Esophagus squamous epithelium (tissue), 5 donors: ENCODE measurements at regions not wholly inside any gene's neighbourhood (a gene's known extent, or its start where the extent isn't known, plus 50 kb on each side); places are given as distances from the start of the nearest gene placed in this dataset.

Experiments
- DNase-seq: peaks from one replicate; lab custom pipeline; 2025; lab: John Stamatoyannopoulos, UW
- H3K27ac ChIP-seq, 4 donors: fragments of 200-600 bp; sonication (generic); one replicate each; pipeline ENCODE4 v1.5.1; 2016 to 2019; ENCODE audit warnings: mild to moderate bottlenecking in 1 of 4
- H3K27me3 ChIP-seq, 4 donors: fragments of 200-600 bp; sonication (generic); 1 replicate in 3 of 4; 2 replicates in 1 of 4; pipeline versions ENCODE4 v1.5.1 to v1.6.0; 2017 to 2021; ENCODE audit warnings: antibody characterized with exemption in 1 of 4
- H3K36me3 ChIP-seq, 3 donors: fragments of 200-600 bp; sonication (generic); one replicate each; pipeline ENCODE4 v1.5.1; 2016 to 2019
- H3K4me1 ChIP-seq, 3 donors: fragments of 200-600 bp; sonication (generic); one replicate each; pipeline ENCODE4 v1.5.1; 2017 to 2019
- H3K4me3 ChIP-seq, 4 donors: fragments of 200-600 bp; sonication (generic); 1 replicate in 3 of 4; 2 replicates in 1 of 4; pipeline ENCODE4 v1.5.1; 2016 to 2019; ENCODE audit warnings: mild to moderate bottlenecking in 2 of 4, moderate library complexity in 1 of 4
- H3K9me3 ChIP-seq, 3 donors: fragments of 200-600 bp; sonication (generic); one replicate each; pipeline ENCODE4 v1.5.1; 2016 to 2019
- CTCF ChIP-seq, 6 experiments: fragments of 450-650 bp in 4 of 6; fragments of 200-600 bp in 2 of 6; sonication (generic) in 2 of 6; IDR thresholded peaks; one replicate each; pipeline ENCODE4 v1.5.1; 2016 to 2019; ENCODE audit warnings: antibody characterized with exemption in 6 of 6, mild to moderate bottlenecking in 4 of 6, moderate library complexity in 4 of 6
- POLR2A ChIP-seq, 4 donors: fragments of 450-650 bp; IDR thresholded peaks; one replicate each; pipeline ENCODE4 v1.6.1; 2017; ENCODE audit warnings: antibody characterized with exemption in 4 of 4, mild to moderate bottlenecking in 4 of 4, moderate library complexity in 3 of 4
- WGBS, 2 donors: methylation state at CpG; one replicate each; pipeline ENCODE4 v1.1.5; 2018; 5-methylcytosine and 5-hydroxymethylcytosine counted together
- intact Hi-C: fragments of 100-400 bp; cut with DNase I; formaldehyde crosslinking; loops from one replicate; pipeline ENCODE4 v1.15.0; 2022
- donor health status: DM: yes; HTN: yes; CAD: no.

GRCh38 chr2:129891341-129892320 lies 87.8 kb upstream of the RAB6C start:
- Histone ChIP-seq H3K4me3 (no peak overlapping the region), H3K9me3 (no peaks in the 10 kb centered on the region), H3K4me1 (no peaks in the 10 kb centered on the region), H3K36me3 (no peaks in the 10 kb centered on the region), H3K27me3 (peaks cover 0 to 34% (median 0%) of the 10 kb centered on the region in 4 donors), H3K27ac (no peak overlapping the region)
- WGBS, 2 donors: 67 to 69% methylated on average over 3 to 11 of the region's 14 CpGs
- intact Hi-C loops: no loop called here
- TF ChIP-seq POLR2A (IDR thresholded peaks at IDR 0.05) (no peak), CTCF (IDR thresholded peaks at IDR 0.05) (no peak)
- DNase-seq: no peak

- no peak for DNase-seq
- 73 to 88% methylated on average over 6 to 9 of the region's 9 CpGs for WGBS, 2 donors
- intact Hi-C loops: no loop called here
Measured at GRCh38 chr2:129892360-129892759, 87.1 kb upstream of the RAB6C start.

GRCh38 chr2:129892773-129893172 lies 86.7 kb upstream of the RAB6C start:
- peaks cover 0 to 36% (median 0%) of the 10 kb centered on the region in 4 donors for H3K27me3 ChIP-seq
- DNase-seq: no peak
- H3K36me3 ChIP-seq: no peaks in the 10 kb centered on the region
- no peak overlapping the region for H3K27ac ChIP-seq
- intact Hi-C loops: no loop called here
- no peak for TF ChIP-seq POLR2A (IDR thresholded peaks at IDR 0.05)
- TF ChIP-seq CTCF (IDR thresholded peaks at IDR 0.05): no peak
- H3K9me3 ChIP-seq: no peaks in the 10 kb centered on the region
- H3K4me3 ChIP-seq: no peak overlapping the region
- WGBS, 2 donors: 78 to 91% methylated on average over 4 to 6 of the region's 6 CpGs
- no peaks in the 10 kb centered on the region for H3K4me1 ChIP-seq

More at GRCh38 chr2:129892360-129892759, 87.1 kb upstream of the RAB6C start:
- no peak for TF ChIP-seq POLR2A (IDR thresholded peaks at IDR 0.05)
- TF ChIP-seq CTCF (IDR thresholded peaks at IDR 0.05): no peak
- no peaks in the 10 kb centered on the region for H3K9me3 ChIP-seq
- H3K4me1 ChIP-seq: no peaks in the 10 kb centered on the region
- H3K27ac ChIP-seq: no peak overlapping the region
- no peak overlapping the region for H3K4me3 ChIP-seq
- H3K36me3 ChIP-seq: no peaks in the 10 kb centered on the region
- peaks cover 0 to 40% (median 0%) of the 10 kb centered on the region in 4 donors for H3K27me3 ChIP-seq

GRCh38 chr2:129893244-129893643 lies 86.2 kb upstream of the RAB6C start:
- Histone ChIP-seq H3K36me3 (no peaks in the 10 kb centered on the region), H3K27me3 (peaks cover 0 to 32% (median 0%) of the 10 kb centered on the region in 4 donors), H3K4me1 (no peaks in the 10 kb centered on the region), H3K4me3 (no peak overlapping the region), H3K9me3 (no peaks in the 10 kb centered on the region), H3K27ac (no peak overlapping the region)
- TF ChIP-seq CTCF (IDR thresholded peaks at IDR 0.05) (no peak), POLR2A (IDR thresholded peaks at IDR 0.05) (no peak)
- intact Hi-C loops: no loop called here
- 74 to 78% methylated on average over 8 of the region's 8 CpGs for WGBS, 2 donors
- DNase-seq: no peak

DNA sequence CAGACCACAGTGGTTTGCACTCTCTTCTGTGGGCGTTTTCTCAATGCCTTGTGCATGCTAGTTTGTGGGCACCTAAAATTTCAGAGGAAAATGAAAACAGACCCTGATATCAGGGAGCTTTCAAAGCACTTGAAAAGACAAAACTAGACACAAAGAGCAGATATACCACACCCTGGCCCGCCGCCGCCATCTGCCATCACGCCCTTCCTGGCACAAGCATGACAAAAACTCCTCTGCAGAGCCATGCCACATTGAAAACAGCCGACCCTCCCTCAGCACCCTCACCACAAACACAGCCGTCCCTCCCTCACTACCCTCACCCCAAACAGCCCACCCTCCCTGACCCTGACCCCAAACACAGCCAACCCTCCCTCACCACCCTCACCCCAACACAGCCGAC lies 84.8 kb upstream of the RAB6C start:
- Histone ChIP-seq H3K27ac (no peak overlapping the region), H3K27me3 (peaks cover 0 to 32% (median 0%) of the 10 kb centered on the region in 4 donors), H3K36me3 (no peaks in the 10 kb centered on the region), H3K9me3 (no peaks in the 10 kb centered on the region), H3K4me1 (no peaks in the 10 kb centered on the region), H3K4me3 (no peak overlapping the region)
- no peak for TF ChIP-seq CTCF (IDR thresholded peaks at IDR 0.05)
- TF ChIP-seq POLR2A (IDR thresholded peaks at IDR 0.05): no peak
- no peak for DNase-seq
- 70 to 81% methylated on average over 6 to 7 of the region's 8 CpGs for WGBS, 2 donors
- intact Hi-C loops: no loop called here
